HG03066 (cell line): ENCODE measurements at regions not wholly inside any gene's neighbourhood (a gene's known extent, or its start where the extent isn't known, plus 50 kb on each side); places are given as distances from the start of the nearest gene placed in this dataset.

Experiments
- ATAC-seq: cut with Tn5 transposase; IDR thresholded peaks from one replicate; pipeline ENCODE4 v1.9.1; 2021; ENCODE audit warnings: low read depth; ENCODE audit not compliant: unreplicated experiment

DNA sequence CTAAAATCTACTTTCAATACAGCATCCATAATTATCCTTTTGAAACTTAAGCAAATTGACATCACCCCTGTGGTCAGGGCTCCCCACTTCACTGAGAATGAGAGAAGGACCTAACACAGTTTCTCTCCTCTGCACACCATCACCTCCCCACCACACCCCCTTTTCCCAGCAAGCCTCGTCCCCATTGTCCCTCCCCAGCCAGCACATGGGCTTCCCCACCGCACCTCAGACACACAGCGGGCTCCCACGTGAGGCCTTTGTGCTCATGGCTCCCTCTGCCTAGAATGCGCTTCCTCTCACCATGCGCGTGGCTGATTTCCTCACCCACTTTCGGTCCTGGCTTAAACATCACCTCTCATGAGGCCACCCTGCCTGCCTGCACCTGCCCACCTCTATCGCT is 639.0 kb upstream of the FRG1 start:
- ATAC-seq, result no peak

DNA sequence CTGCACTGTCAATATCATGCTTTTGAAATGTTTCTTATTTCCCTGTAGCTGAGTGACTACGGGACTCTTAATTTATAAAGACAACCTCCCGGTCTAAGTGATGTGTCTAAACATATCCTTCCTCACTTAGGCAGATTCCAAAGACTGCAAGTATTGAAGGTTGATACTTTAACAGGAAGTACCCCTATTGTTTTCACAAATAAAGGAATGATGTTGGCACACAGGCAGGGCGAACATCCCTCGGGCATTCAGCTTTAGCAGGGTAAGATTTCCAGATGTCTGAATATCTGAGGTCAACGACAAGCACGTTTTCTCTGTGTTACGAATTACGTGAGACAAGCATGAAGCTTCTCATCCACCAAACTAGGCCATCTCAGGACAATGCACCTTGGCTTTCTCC is 638.0 kb upstream of the FRG1 start:
- no peak for ATAC-seq

GRCh38 chr4:189304167-189304566 is 636.5 kb upstream of the FRG1 start:
- ATAC-seq, result no peak

DNA sequence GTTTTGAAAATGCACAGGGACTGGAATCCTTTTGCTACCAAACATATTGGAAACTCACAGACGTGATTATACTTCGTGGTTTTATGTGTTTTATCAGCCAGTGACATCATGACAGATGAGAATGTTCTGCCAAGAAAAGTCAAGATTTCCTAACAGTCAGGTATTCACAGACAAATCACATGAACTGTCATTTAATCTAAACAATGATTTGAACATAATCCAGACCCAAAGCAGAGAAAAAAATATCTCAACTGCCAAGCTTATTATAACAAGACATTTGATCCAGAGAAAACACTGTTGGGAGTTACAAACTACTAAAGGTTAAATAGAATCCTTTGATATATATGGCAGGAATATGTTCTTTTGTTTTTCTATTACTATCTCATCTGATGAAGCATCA is 635.9 kb upstream of the FRG1 start:
- ATAC-seq, result no peak

- ATAC-seq, result no peak
These were observed 635.2 kb upstream of the FRG1 start for GRCh38 chr4:189305500-189305899.

DNA sequence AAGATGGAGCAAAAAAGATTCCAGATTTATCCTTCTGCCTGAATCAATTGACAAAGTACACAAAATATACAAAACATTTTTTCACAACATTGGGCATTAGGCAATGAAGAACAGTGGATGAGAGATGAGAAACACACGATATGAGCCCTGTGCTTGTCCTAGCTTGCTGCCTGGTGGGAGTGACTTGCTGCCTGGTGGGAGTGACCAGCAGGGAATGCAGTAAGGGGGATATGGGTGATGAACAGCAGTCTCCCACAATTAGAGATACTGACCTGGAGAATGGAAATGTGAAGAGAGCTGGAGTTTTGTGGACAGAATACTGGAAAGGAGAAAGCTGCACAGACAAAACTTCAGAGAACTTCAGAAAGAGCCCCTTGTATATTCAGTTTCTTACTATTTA is 629.4 kb upstream of the FRG1 start:
- ATAC-seq, result no peak

GRCh38 chr4:189313064-189313463 is 627.6 kb upstream of the FRG1 start:
- no peak for ATAC-seq

- ATAC-seq, result no peak
These were observed 626.7 kb upstream of the FRG1 start for GRCh38 chr4:189313861-189314513.

- ATAC-seq, result no peak
These were observed 618.2 kb upstream of the FRG1 start for GRCh38 chr4:189322426-189322825.

GRCh38 chr4:189341881-189342280 is 598.8 kb upstream of the FRG1 start:
- no peak for ATAC-seq

DNA sequence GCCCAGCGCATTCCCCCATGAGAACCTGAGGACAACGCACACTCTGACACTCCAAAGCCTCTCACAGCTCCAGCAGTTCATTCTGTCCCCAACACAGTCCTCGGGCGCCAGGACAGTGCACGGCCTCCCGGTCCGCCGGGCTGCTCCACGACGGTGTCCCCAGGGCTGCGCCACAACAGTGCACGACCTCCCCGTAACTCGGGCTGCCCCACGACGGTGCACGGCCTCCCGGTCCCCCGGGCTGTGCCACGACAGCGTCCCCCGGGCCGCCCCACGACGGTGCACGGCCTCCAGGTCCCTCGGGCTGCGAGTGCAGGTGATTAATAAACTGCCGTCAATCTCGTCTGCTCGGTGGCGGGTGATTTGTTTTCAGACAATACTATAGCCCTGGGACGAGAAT is 585.1 kb upstream of the FRG1 start:
- no peak for ATAC-seq

DNA sequence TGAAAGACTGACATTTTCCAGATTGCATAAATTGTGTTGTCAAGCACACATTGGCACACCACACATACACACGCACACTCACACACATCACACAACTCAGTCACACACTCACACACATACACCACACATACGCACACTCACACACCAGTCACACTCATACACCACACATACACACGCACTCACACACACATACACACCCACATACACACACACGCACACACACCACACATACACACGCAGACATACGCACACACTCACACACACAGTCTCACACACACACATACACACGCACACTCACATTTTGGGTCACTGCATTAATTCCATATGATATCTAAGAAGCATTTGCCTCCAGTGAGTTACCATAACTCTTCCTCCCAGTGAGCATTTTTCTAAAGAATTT is 578.3 kb upstream of the FRG1 start:
- no peak for ATAC-seq

- ATAC-seq, result no peak
These were observed 576.6 kb upstream of the FRG1 start for GRCh38 chr4:189364032-189364449.

DNA sequence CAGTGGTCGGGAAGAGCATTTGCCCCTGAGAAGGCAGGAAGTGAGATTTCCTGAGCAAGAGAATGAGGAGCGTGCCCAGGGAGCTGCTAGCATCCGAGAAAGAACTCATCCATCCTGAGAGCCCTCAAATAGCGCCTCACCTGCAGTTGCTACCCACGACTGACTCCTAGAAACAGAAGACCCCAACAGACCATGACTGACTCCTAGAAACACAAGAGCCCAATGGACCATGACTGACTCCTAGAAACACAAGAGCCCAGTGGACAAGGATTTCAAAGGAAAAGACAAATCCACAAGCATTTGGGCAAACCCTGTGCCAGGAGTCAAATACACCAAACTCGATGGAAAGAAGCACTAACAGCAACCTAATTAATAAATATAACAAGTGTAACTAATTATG is 575.2 kb upstream of the FRG1 start:
- no peak for ATAC-seq

DNA sequence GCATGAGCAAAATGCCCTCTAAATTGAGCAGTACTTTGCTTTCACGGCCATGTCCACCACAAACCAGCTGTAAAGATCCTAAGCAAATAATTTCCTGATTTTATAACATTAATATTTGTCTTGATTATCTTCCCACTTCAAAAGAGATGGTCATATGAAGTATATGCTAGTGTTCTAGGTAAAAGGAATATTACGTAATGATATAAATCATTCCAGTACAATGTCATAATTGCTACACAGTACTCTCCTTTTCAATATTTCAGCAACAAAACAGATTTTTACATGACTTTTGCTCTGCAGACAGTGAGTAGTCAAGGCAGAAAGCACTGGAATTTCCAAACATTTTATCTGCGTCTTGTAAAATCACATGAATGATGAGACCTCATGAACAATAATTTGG is 572.8 kb upstream of the FRG1 start:
- ATAC-seq, result no peak

GRCh38 chr4:189374176-189374575 is 566.5 kb upstream of the FRG1 start:
- no peak for ATAC-seq

DNA sequence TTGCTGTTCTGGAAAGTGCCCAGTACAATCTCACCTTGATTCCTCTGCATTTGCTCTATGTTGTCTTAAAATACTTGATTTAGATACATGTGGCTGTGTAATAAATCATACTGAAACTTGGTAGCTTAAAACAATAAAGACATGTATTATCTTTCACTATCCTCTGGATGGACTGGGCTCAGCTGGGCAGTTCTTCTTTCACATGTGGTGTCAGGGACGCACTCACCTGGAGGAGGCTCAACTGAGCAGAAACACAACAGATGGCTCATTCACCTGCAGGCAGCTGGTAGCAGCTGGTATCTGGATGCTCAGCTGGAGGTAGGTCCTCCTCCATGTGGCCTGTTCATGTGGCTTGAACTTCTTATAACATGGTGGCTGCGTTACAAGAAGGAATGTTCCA is 563.8 kb upstream of the FRG1 start:
- ATAC-seq, result no peak

DNA sequence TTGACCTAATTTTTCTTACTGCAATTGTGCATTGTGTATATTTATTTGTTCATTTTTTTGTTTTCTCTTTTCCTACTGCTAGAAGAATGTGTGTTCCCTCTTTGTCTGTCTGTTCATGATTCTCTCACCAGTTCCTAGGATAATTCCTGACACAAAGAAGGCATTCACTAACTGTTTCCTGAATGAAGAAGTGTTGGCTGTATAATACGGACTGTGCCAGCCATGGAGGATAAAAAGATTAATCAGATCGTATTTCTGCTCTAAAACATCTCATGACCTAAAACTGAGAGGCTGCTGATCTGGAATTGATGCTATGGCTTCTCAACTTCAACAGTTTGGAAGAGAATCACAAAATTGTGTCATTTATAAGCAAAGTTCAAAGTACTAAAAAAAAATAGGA is 563.1 kb upstream of the FRG1 start:
- no peak for ATAC-seq

DNA sequence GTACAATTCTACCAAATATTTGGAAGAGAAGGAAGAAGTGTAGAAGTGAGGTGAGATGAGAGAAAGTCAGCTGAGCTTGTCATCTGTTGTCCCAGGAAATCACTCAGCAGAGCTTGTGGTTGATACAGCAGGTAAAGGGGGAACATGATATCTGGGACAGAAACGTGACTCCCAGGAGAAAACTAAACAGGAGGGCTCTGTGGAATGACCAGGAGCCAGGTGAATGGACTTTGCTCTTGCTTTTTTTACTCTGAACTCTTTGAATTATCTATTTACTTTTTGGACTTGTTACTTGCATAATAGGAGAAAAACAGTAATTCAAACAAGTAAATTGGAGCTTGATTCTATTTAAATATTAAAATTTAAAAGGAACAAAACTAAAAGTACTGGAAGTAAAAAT is 555.6 kb upstream of the FRG1 start:
- no peak for ATAC-seq

- ATAC-seq, result no peak
These were observed 555.1 kb upstream of the FRG1 start for GRCh38 chr4:189385579-189385978.

GRCh38 chr4:189396435-189396834 is 544.2 kb upstream of the FRG1 start:
- no peak for ATAC-seq

DNA sequence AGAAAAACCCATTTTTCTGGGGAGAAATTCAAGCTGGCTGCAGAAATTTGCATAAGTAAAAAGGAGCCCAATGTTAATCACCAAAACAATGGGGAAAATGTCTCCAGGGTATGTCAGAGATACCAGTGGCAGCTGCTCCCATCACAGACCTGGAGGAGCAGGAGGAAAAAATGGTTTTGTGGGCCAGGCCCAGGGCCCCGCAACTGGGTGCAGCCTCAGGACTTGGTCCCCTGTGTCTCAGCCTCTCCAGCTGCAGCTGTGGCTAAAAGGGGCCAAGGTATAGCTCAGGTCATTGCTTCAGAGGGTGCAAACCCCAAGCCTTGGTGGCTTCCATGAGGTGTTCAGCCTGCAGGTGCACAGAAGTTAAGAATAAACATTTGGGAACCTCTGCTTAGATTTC is 536.4 kb upstream of the FRG1 start:
- ATAC-seq, result no peak

DNA sequence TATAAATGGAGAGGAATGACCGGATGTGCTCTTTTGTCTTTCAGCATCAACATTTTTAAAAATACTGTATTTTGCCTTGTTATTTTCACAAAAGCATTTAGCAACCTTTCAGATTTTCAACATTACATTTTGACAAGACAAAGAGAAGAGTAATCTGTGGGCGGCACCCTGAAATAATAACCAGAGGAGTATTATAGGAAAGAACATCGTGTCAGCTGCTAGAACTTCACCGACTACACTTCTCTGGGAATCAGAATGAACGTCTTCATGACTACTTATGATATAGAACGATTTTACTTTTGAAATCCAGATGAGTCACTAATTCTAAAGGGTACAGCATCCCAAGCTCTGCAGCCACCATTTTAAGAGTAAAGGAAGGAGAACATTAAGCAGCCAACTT is 531.5 kb upstream of the FRG1 start:
- ATAC-seq, result no peak
